Dermis blood vessel endothelial cell (primary cell): ENCODE measurements at regions not wholly inside any gene's neighbourhood (a gene's known extent, or its start where the extent isn't known, plus 50 kb on each side); places are given as distances from the start of the nearest gene placed in this dataset.
"Not testable (repeated sequence)": the region's sequence is repeated elsewhere in the genome, so short reads cannot be mapped to it uniquely, and the experiment has no call there.

Experiments used
- DNase-seq: peaks from one replicate; pipeline ENCODE4 v3.0.0; 2010

DNA sequence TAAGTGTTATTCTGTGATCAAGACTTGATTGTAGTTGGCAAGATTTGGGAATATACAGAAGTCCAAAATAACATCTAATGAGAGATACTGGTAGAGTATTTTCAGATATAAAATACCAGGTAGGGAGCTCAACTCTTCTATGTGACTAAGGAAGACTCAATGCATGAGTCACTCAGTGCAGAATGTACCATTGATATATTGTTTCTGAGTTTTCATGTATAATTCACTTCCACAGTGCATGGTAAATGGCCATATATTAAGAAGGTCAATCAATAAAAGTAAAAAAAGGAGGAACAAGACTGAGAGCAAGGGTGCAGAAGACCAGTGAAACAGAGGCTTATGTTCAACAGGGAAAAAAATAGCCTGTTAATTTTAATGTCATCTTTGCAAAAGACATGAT is 1387.9 kb downstream of the CDH8 start:
- DNase-seq = no peak

DNA sequence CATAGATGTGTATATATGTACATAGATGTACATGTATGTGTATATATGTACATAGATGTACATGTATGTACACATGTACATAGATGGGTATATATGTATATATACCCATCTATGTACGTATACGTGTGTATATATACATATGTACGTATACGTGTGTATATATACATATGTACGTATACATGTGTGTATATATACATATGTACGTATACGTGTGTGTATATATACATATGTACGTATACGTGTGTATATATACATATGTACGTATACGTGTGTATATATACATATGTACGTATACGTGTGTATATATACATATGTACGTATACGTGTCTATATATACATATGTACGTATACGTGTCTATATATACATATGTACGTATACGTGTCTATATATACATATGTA is 1388.8 kb downstream of the CDH8 start:
- not testable (repeated sequence) for DNase-seq

DNA sequence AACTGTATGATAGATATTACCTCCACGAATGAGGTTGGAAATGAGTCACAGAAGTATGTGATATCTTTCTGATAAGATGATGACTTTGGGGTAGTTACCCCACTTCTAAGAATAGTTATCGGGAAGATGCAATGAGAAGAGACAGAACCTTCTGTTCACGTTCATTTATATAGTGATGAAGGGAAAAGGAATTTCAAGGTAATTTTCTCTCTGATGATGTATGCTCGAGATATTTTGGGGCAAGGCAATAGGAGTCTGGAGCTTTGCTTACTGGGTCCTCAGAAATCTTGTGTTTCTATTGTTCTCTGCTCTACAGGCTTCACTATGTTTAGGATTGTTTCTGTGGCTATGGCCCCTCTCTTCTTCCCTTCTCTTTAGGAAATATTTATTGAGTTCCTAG is 1389.6 kb downstream of the CDH8 start:
- DNase-seq = no peak

DNA sequence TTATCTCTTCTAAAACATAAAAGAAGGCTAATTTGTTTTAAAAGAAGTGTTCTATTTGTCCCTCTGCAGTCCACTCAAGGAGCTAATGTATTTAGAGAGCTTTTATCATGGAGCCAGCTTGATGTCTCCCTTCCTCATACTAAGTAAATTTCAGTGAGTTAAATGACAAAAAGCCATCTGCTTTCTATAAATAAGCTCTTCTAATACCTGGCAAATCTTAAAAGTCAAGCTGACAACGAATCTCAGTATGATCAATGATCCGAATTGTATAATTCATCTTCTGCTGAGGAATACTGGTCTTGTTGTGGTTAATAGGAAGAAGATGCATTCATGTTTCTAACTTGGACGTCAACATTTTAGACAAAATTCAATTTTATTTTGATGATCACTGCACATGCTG is 1390.7 kb downstream of the CDH8 start:
- DNase-seq = no peak

DNA sequence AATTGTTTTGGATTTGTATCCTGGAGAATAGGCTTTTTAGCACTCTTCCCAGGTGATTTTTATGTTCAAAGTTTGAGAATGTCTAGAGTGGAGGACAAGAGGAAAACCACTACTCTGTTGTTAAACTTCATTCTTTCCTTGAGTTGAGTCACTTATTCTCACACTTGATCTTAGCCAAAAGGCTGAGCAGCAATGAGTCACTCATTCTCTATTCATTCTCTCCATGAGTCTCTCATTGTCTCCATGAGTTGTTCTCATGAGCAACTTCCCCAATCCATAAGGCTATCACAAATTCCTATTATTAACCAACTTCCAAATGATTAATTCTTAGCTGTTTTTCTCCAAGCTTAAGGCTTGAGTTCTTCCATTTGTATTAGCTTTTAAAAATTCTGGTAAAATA is 1393.3 kb downstream of the CDH8 start:
- no peak for DNase-seq

DNA sequence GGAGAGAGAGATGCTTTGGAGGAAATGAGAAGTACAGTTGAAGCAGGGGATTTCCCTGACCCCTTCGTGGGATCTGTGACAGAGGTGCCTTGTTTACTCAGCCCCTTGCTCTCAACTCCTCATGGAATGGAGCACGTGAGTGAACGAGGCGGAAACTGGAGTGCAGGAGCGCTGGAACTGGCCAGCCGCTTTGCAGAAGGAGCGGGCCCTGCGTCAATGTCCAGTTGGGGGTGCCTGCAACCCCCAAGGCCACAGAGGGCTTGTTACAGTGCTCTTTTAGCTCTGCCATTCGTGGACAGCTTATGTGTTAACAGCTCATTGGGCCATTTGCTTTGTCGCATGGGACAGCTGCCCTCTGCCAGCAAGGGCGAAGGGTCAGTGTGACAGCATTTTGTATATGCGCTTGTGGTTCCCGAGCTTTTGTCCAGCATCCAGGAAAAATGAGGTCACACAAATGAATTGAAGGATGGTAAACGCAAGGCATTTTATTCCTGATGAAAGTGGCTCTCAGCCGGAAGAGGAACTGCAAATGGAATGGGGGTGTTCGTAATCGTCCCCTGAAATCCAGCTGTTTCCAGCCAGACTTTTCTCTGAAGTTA is 1395.1 kb downstream of the CDH8 start:
- no peak for DNase-seq

DNA sequence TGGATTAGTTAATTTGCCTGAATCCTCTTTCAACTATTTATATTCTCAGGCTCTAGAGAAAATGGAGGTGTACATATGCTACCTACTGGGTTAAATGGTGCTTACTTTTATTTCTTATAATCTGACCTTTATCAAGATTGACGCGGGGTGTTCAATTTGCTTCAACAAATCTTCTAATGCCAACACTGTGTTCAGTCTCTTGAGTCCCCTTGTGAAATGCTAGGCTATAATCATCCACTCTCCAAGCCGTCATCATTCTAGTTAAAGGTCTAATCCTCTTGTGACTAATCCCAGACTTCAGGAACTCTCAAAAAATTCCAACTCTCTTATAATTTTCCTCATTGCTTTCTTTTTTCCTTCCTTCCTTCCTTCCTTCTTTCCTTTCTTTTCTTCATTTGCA is 1396.2 kb downstream of the CDH8 start:
- DNase-seq = no peak

DNA sequence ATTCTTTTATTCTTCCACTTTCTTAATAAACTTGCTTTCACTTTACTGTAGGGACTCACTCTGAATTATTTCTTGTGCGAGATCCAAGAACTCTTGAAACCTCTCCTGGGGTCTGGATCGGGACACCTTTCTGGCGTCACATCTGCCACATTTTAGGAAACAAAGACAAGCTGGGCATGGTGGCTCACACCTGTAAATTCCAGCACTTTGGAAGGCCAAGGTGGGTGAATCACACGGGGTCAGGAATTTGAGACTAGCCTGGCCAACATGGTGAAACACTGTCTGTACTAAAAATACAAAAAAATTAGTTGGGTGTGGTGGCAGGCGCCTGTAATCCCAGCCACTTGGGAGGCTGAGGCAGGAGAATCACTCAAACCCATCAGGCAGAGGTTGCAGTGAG is 1399.6 kb downstream of the CDH8 start:
- DNase-seq = not testable (repeated sequence)

DNA sequence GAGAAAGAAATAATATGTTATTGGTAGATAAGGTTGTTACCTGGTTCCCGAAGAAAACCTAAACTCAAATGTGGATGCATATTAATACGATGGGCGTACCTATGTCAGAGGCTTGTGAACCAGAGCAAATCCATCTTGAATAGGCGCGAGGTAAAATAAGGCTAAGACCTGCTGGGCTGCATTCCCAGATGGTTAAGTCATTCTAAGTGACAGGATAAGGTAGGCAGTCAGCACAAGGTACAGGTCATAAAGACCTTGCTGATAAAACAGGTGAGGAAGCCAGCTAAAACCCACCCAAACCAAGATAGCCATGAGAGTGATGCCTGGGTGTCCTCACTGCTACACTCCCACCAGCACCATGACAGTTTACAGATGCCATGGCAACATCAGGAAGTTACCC is 1400.1 kb downstream of the CDH8 start:
- DNase-seq = no peak

DNA sequence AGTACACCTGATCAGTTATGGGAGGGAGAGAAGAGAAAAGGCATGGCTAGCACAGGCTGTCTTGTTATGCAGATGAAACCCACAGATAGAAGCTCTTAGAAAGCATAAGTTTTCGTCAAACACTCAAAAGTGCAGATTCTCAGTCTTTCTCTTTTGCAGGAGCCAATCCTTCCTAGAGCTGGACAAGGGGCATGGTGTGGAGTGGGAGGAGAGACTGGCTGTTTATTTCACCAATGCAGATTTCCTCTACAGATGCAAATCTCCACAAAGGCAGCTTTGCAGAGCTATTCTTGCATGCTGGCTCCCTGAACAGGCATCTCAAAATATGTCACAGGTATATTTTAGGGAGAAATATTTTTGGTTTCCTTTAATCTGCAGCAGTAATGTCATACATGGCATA is 1400.7 kb downstream of the CDH8 start:
- no peak for DNase-seq

DNA sequence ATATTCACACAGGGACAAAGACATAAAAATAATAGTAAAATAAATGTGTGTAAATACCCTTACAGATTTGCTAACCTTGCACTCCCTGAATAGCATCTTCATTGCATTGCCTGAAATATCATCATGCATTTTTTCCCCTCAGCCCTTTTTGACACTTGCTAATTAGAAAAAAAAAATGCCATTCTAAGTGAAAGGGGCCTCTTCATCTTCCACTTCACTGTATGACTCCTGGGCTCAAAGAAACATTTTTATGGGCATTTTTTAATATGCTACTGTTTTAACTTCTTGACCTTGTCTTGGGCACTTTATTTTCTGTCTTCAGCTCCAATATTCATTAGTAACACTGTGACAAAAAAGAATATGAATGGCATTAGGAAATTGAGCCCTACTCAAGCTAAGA is 1424.4 kb downstream of the CDH8 start:
- DNase-seq = no peak

DNA sequence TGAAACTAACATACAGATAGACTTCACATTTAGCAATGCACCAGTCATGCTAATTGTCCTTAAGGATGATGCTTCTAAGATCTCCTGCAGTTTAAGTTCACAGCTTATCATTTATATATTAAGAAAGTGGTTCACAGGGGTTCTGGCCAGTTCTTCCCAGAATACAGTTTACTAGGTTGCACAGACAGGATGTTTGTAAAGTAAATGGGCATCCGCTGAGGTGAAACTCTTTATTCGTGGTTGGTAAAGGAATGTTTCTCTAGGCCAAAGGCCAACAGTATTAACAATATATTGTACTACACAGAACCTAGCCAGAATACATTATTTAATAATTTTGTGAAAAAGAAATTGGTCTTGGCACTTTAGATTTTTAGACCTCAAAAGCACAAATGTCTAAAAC is 1427.3 kb downstream of the CDH8 start:
- no peak for DNase-seq

DNA sequence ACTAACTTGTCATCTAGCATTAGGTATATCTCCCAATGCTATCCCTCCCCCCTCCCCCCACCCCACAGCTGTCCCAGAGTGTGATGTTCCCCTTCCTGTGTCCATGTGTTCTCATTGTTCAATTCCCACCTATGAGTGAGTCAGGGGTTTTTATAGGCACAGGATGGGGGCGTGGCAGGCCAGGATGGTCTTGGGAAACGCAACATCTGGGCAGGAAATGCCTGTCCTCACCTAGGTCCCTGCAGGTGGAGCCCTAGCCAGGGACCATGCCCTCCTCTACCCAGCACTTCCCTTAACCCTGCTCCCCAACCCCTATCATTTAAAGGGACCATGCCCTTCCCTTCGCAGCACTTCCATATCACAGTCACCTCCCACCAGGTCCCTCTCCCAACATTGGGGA is 1430.6 kb downstream of the CDH8 start:
- not testable (repeated sequence) for DNase-seq

DNA sequence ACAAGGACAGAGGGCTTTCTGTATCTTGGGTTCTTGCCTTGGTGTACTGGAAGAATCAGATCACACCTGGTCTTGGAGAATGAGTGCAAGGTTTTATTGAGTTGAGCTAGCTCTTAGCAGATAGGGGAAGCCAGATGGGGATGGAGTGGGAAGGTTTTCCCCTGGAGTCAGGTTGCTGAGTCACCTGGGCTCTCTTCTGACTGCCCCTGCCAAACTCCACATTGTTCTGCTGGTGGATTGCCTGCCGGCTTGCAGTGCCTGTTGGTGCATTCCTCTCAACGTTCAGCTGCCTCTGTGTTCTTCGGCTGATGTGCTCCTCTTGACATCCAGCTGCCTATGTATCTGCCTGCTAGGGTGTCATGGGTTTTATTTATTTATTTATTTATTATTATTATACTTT is 1431.1 kb downstream of the CDH8 start:
- DNase-seq = no peak

DNA sequence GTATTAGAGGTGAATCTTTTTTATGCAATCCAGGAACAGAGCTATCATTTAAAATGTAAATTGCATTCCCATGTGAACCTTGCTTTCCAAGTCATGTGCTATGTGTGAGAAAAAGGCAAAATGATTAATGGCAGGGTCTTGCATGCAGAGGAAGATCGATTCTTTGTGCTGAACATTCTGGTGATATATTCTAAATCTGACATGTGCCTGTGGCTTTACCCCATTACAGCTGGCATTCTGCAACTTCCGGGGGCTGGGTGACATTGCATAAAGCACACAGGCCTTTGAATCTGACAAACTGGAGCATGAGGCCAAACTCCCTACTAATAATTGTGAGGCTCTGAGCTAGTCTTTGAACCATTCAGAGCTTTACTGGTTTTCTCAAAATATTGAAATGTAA is 1449.7 kb downstream of the CDH8 start:
- DNase-seq = no peak

DNA sequence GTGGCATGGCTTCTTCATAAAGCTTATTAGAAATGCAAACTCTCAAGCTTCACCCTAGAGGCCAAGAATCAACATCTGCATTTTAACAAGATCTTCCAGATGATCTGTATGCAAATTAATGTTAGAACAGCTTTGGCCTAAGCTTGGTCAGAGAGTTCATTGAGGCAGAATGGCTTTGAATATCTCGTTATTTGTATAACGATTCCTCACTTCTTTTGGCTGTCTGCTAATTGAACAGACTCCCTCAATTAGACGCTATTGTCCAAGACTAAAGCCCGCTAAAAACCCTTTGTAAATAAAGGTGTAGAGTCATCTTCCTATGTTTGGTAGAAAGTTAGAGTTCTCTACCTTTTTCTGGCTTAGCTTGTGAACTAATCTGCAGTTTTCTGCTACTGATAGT is 1453.7 kb downstream of the CDH8 start:
- no peak for DNase-seq

DNA sequence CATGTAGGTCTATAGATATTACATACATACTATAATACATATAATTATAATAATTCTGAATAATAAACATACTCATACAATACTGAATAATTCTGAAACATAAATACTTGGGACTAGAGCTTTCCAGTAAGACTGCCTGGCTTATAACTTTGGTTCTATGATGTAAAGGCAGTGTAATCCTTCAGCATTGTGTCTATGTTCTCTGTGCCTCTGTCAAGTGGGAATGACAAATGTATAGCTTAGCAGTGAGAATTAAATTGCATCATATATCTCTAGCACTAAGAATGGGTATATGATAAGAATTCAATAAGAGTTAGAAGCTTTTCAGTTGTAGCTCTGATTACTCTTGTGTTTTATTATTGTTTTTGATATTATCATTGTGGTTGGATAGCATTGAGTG is 1469.3 kb downstream of the CDH8 start:
- DNase-seq = no peak

DNA sequence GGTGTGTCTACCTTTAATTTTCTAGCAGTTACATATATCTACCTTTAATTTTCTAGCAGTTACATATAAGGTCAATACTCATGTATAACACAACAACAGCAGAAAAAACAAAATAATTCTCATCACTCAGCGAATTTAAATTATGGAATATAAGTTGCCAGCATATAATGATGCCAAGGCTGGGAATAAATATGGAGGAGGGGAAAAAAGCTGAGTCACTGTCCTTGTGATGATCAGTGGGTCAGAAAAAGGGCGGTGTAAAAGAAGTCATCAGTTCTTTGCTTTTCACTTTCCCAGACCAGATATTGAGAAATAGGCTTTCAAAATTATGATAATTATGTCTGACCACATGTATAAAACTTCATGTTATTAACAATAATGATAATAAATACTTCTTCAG is 1471.7 kb downstream of the CDH8 start:
- DNase-seq = no peak

DNA sequence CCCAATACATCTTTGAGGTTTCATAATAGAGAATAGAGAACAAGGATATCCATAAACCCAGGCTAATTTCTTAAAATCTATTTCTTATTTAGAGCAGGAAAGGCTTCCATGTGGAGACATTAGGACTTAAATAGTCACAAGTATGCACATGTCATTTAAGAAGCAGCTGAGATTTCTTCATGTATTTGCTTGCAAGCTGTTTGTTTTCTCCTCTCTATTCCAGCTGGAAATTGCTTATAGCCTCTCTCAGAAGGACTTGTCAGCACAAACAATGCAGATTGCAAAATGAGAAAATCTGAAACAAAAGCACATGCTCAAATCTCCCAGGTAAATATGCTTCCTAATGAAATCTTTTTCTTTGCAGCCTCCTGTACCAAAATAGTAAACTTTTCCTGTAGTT is 1473.1 kb downstream of the CDH8 start:
- no peak for DNase-seq

DNA sequence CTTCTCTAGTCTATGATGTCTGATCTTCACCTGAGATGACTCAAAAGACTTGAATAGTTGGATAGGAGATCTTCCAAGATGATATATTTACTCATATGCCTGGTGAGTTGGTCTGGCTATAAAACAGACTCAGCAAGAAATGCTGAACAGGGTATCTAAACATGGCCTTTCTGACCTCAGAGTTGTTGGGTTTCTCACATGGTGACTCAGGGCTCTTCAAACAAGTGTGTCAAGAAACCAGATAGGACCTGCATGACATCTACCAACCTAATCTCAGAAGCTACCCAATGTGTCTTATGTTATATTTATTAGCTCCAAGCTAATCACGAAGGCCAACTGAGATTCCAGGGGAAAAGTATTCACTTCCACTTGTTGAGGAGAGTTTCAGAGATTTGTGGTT is 1477.3 kb downstream of the CDH8 start:
- no peak for DNase-seq

DNA sequence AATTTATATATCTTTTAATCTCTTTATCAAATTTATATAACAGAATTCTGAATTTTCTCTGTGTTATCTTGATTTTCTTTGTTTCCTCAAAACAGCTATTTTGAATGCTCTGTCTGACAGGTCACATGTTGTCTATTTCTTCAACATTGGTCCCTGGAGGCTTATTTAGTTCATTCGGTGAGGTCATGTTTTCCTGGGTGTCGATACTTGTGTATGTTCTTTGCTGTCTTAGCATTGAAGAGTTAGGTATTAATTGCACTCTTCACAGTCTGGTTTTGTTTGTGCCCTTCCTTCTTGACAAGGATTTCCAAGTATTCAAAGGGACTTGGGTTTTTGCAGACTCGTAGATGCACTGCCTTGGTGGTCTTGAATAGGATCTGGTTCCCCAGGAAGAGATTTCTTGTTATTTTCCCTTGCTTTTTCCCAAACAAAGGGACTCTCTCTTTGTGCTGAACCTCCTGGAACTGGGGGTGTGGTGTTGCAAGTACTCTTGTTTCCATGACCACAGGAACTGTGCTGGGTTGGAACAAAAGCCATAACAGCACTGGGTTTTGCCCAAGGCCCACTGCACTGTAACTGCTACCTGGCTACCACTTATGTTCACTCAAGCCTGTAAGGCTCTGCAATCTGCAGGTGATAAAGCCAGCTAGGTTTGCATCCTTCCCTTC is 1483.0 kb downstream of the CDH8 start:
- no peak for DNase-seq

DNA sequence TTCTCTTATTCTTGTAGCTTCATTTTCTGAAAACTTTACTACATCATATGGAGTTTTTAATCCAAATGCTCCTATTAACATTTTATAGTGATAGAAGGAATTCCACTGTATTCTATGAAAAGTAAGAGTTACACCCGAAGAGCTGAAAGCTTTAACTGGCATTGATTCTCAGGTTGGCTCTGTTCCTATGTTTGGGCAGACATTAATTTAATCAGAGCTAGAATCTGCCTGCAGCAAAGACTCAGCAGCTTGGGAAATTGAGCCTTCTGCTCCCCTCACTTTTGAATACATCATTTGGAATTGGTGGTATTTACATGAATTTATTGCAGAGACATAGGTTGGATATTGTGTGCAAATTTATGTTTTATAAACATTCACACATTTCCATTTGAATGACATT is 1494.7 kb downstream of the CDH8 start:
- DNase-seq = no peak

DNA sequence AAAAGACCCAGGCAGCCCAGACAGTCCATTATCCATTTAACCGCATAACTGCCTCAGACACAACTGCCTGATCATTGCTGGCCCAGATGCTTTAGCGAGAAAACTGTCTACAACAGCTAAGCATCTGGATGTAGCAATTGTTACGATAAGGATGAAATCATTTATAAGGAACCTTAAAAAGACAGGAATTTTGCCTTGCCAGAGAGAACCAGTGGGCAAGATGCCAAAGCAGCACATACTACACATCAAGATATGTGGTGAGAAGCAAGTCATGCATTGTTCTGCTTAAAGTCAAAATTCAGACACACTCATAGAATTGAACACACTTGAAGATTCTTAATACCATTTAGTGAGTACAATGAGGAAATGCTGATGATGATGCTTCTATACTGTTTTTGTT is 1525.3 kb downstream of the CDH8 start:
- DNase-seq = no peak

DNA sequence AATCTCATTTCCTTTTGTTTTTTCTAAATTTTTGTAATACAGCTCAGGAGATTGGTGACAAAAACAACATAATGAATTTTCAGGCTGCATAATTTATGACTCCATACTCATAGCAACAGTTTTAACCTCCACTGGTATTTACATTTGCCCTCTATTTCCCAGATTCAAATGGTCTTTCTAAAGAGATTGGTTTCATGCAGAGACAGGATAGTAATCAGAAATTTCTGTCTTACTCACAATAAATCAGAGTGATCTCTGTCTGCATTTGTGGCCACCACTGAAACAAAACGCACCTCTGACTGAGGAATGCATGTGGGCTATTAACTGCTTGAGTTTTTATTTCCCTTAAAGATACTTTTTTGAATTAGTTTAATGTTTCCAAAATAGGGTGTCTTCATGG is 1526.0 kb downstream of the CDH8 start:
- no peak for DNase-seq

DNA sequence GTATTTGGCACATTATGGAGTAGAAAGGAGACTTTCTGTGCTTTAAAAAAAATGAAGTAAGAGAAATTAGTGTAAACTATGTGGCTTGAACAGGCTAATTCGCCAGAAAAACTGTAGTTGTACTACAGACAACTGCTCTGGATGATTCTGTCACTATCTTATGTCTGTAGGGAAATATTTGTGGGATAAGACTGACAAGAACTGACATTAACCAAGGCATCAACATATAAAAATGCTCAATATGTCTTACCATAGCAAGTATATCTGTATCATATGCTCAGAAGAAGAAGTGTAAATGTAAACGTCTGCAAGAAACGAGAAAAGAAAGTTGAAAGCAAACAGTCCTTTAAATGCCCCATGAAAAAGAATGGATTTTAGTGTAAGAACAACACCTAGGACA is 1545.0 kb downstream of the CDH8 start:
- no peak for DNase-seq
